BJ (cell line): ENCODE measurements at regions not wholly inside any gene's neighbourhood (a gene's known extent, or its start where the extent isn't known, plus 50 kb on each side); places are given as distances from the start of the nearest gene placed in this dataset.

ENCODE experiments used
- CTCF ChIA-PET: fragments of 350-600 bp; formaldehyde crosslinking; extraction: SDS; loops from one replicate; lab custom pipeline; 2021; ENCODE audit warnings: antibody characterized with exemption, inconsistent platforms; lab: Yijun Ruan, JAX
- POLR2A ChIA-PET: fragments of 300-600 bp; sonication (Branson Sonifier 250); formaldehyde crosslinking; extraction: SDS; loops from one replicate; lab custom pipeline; 2021; ENCODE audit warnings: antibody characterized with exemption; lab: Charles Lee
- DNase-seq: peaks from one replicate; pipeline ENCODE4 v3.0.0-alpha.2; 2011; ENCODE audit warnings: low read depth
- H3K27me3 ChIP-seq: 2 replicates; pipeline ENCODE4 v1.6.0; 2011; ENCODE audit warnings: low read length; ENCODE audit not compliant: control insufficient read depth, insufficient read depth
- H3K36me3 ChIP-seq: 2 replicates; pipeline ENCODE4 v1.5.1; 2011; ENCODE audit warnings: low read length; ENCODE audit not compliant: control insufficient read depth, insufficient read depth
- H3K4me3 ChIP-seq: 2 replicates; pipeline ENCODE4 v1.5.1; 2011; ENCODE audit warnings: low read depth, mild to moderate bottlenecking, control low read depth, low read length
- CTCF ChIP-seq: IDR thresholded peaks from 2 replicates; pipeline ENCODE4 v1.5.1; 2011; ENCODE audit warnings: low read depth, mild to moderate bottlenecking, control low read depth, inconsistent platforms, low read length, moderate library complexity; ENCODE audit not compliant: insufficient read depth

- CTCF ChIA-PET = interaction anchor here (1.1 kb wide), 1 partner anchor 26 kb away, joined by 3 read pairs; no protein-coding TSS in a partner anchor
Observed at GRCh38 chr19:29289020-29289419, 76.1 kb upstream of the UQCRFS1 start.

GRCh38 chr19:29290853-29291252 is 77.9 kb upstream of the UQCRFS1 start:
- no peaks in the 10 kb centered on the region for H3K36me3 ChIP-seq
- H3K27me3 ChIP-seq = no peaks in the 10 kb centered on the region
- CTCF ChIA-PET = interaction anchor here (0.6 to 1.4 kb wide), 2 partner anchors 237 to 367 kb away, joined by 3 to 4 read pairs; no protein-coding TSS in a partner anchor
- no peak for DNase-seq
- H3K4me3 ChIP-seq = no peak overlapping the region
- POLR2A ChIA-PET = no interaction called here
- no peak for TF ChIP-seq CTCF

More at GRCh38 chr19:29289020-29289419, 76.1 kb upstream of the UQCRFS1 start:
- H3K36me3 ChIP-seq = no peaks in the 10 kb centered on the region
- POLR2A ChIA-PET = no interaction called here
- no peak for TF ChIP-seq CTCF
- no peak for DNase-seq
- H3K27me3 ChIP-seq = no peaks in the 10 kb centered on the region
- no peak overlapping the region for H3K4me3 ChIP-seq

- TF ChIP-seq CTCF = no peak
- DNase-seq = no peak
- ChIA-PET CTCF (interaction anchor here (1.3 kb wide), 1 partner anchor 236 kb away, joined by 3 read pairs; no protein-coding TSS in a partner anchor), POLR2A (no interaction called here)
- Histone ChIP-seq H3K27me3 (no peaks in the 10 kb centered on the region), H3K36me3 (no peaks in the 10 kb centered on the region), H3K4me3 (no peak overlapping the region)
Observed at GRCh38 chr19:29292153-29292552, 79.2 kb upstream of the UQCRFS1 start.

GRCh38 chr19:29292562-29292961 is 79.6 kb upstream of the UQCRFS1 start:
- H3K27me3 ChIP-seq = no peaks in the 10 kb centered on the region
- no peak for DNase-seq
- no peaks in the 10 kb centered on the region for H3K36me3 ChIP-seq
- no peak overlapping the region for H3K4me3 ChIP-seq
- ChIA-PET CTCF (interaction anchor here (1.3 kb wide), 1 partner anchor 236 kb away, joined by 3 read pairs; no protein-coding TSS in a partner anchor), POLR2A (no interaction called here)
- no peak for TF ChIP-seq CTCF

- ChIA-PET CTCF (no interaction called here), POLR2A (no interaction called here)
- no peak for DNase-seq
- H3K27me3 ChIP-seq = no peaks in the 10 kb centered on the region
- H3K4me3 ChIP-seq = no peak overlapping the region
- TF ChIP-seq CTCF = no peak
- no peaks in the 10 kb centered on the region for H3K36me3 ChIP-seq
Observed at GRCh38 chr19:29293292-29293691, 80.3 kb upstream of the UQCRFS1 start.
